ENCODE measurements at regions not wholly inside any gene's neighbourhood (a gene's known extent, or its start where the extent isn't known, plus 50 kb on each side); places are given as distances from the start of the nearest gene placed in this dataset.
"Not testable (repeated sequence)": the region's sequence is repeated elsewhere in the genome, so short reads cannot be mapped to it uniquely, and the experiment has no call there.

DNA sequence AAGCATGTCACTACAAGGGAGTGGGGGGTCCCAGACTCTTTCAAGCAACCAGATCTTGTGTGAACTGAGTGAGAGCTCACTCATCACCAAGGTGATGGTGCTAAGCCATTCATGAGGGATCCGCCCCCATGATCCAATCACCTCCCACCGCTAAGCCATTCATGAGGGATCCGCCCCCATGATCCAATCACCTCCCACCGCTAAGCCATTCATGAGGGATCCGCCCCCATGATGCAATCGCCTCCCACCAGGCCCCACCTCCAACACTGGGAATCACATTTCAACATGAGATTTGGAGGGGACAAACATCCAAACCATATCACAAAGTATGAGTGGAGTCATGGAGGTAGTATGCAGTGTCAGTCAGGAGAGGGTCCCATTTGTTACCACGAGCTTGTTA lies 64.8 kb upstream of the PROKR2 start:
- H3K27ac Mint-ChIP-seq; H3K36me3 Mint-ChIP-seq (ENCODE audit: low read depth); H3K4me3 Mint-ChIP-seq; H3K4me1 Mint-ChIP-seq (ENCODE audit: low read depth): not testable (repeated sequence)
- H3K9me3 Mint-ChIP-seq, result peaks cover 21% of the 10 kb centered on the region
- peaks cover 42% of the 10 kb centered on the region for H3K27me3 Mint-ChIP-seq

DNA sequence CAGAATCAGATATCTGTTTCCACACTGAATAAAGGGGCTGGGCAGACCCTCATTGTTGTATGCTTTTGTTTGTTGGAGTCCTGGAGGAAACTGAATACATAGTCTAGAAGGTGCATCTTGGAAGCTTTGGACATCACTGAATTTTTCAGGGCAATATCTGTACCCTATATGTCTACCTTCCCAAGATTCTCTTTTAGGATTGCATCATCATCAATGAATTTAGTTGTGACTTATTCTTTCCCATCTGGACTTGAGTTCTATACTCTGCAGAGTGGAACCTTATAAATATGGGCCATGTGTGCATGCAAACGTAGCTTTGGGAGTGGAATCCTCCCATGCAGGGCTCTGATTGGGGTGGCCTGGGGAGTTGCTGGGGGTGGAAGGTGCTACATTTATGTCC lies 60.7 kb upstream of the PROKR2 start:
- Mint-ChIP-seq H3K36me3 (ENCODE audit: low read depth) (no peaks in the 10 kb centered on the region), H3K27me3 (peaks cover 36% of the 10 kb centered on the region), H3K4me3 (no peak overlapping the region), H3K9me3 (peaks cover 6% of the 10 kb centered on the region), H3K4me1 (ENCODE audit: low read depth) (no peaks in the 10 kb centered on the region), H3K27ac (no peak overlapping the region)

GRCh38 chr20:5376228-5376627 lies 59.5 kb upstream of the PROKR2 start:
- H3K36me3 Mint-ChIP-seq (ENCODE audit: low read depth), result no peaks in the 10 kb centered on the region
- no peaks in the 10 kb centered on the region for H3K4me1 Mint-ChIP-seq (ENCODE audit: low read depth)
- H3K27ac Mint-ChIP-seq, result no peak overlapping the region
- no peaks in the 10 kb centered on the region for H3K9me3 Mint-ChIP-seq
- no peak overlapping the region for H3K4me3 Mint-ChIP-seq
- peaks cover 44% of the 10 kb centered on the region for H3K27me3 Mint-ChIP-seq

- Mint-ChIP-seq H3K4me1 (ENCODE audit: low read depth) (peaks cover 12% of the 10 kb centered on the region), H3K36me3 (ENCODE audit: low read depth) (no peaks in the 10 kb centered on the region), H3K4me3 (no peak overlapping the region), H3K27me3 (peaks cover 56% of the 10 kb centered on the region), H3K27ac (no peak overlapping the region), H3K9me3 (no peaks in the 10 kb centered on the region)
Measured at GRCh38 chr20:5374171-5374570, 57.4 kb upstream of the PROKR2 start.

DNA sequence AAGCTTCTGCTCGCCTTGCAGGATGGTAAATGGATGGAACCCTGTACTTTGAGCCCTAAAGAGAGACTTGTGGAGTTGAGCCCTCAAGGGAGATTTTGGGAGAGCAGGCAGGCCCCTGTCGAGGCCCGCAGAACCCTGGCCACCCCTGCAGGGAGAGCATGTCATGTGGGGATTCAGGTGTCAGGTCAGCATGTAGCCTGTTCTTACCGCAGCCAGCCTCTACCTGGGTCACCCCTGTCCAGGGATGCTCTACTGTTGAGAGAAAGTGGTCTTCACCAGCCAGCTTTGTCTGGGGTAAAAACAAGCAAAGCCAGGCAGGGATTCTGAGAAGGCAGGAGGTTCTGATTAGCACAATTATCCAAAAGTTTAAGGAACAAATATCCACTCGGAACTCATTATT lies 55.6 kb upstream of the PROKR2 start:
- peaks cover 52% of the 10 kb centered on the region for H3K27me3 Mint-ChIP-seq
- H3K9me3 Mint-ChIP-seq, result no peaks in the 10 kb centered on the region
- peaks cover 12% of the 10 kb centered on the region for H3K4me1 Mint-ChIP-seq (ENCODE audit: low read depth)
- no peak overlapping the region for H3K4me3 Mint-ChIP-seq
- H3K36me3 Mint-ChIP-seq (ENCODE audit: low read depth), result no peaks in the 10 kb centered on the region
- no peak overlapping the region for H3K27ac Mint-ChIP-seq

DNA sequence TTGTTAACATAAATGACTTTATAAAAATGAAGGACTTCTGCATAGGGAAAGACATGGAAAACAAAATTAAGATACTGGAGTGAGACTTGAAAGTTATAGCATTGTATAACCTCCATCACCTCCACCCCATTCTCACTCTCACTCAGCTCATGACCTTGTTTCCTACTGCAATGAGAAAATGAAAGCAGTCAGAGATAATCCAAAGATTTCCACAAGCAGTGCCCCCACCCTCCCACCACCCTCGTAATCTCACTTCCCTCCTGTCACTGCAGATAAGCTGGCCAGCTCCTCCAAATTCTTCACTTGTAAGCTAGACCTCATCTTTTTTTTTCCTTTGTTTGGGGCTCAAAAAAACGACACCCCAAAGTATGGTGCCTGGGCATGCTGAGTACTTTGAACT lies 52.9 kb upstream of the PROKR2 start:
- Mint-ChIP-seq H3K4me1 (ENCODE audit: low read depth) (peaks cover 12% of the 10 kb centered on the region), H3K9me3 (peaks cover 4% of the 10 kb centered on the region)

More for the DNA sequence above, 52.9 kb upstream of the PROKR2 start:
- Mint-ChIP-seq H3K27ac (peak overlapping the region; percentile 21), H3K27me3 (peaks cover 48% of the 10 kb centered on the region), H3K36me3 (ENCODE audit: low read depth) (no peaks in the 10 kb centered on the region), H3K4me3 (no peak overlapping the region)

All from stimulated activated naive CD8-positive, alpha-beta T cell treated with anti-CD3 and anti-CD28 coated beads, Interleukin-15, Interleukin-2, amounts not matched to agents 100 ng/mL and 50 ng/mL, for 24 hours (primary cell).